HT1080 (cell line): ENCODE measurements at regions not wholly inside any gene's neighbourhood (a gene's known extent, or its start where the extent isn't known, plus 50 kb on each side); places are given as distances from the start of the nearest gene placed in this dataset.

Experiments
- DNase-seq: peaks from one replicate; pipeline ENCODE4 v3.0.0-alpha.2; 2015; ENCODE audit warnings: low read depth

DNA sequence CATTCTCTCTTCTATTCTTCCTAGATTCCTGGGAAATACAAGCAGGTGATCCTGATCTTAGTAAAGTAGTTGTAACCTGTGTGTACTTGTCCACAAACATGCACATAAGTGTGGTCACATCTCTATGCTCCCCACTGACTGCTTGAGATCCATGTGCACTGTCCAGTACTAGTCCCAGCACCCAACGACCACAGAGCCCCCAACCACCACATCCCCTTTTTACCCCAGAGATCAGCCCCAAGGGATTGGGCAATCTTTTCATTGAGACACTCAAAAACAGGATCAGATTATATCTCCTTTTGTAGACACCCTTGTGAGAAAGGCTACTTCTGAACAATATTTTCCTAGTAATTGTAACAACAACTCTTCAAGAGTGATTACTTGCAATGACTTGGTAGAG lies 240.6 kb downstream of the ACTL7B start:
- no peak for DNase-seq

DNA sequence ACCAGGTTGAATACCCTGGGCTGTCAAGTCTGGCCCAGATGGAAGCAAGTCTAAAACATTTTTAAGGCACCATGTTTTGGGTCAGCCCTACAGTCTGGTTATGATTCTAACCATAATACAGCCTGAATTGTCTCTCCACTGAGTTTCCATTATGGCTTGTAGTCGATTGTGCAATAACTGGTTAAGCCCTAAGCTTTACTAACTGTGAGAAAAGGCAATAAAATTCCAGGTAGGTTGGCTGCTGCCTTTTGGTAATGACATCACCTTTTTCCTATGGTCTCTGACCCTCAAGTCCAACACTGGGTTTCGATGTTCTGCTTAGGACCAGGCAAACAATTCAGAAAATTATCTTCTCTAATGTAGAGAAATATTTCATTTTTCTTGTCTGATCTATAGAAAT lies 243.3 kb downstream of the ACTL7B start:
- no peak for DNase-seq

DNA sequence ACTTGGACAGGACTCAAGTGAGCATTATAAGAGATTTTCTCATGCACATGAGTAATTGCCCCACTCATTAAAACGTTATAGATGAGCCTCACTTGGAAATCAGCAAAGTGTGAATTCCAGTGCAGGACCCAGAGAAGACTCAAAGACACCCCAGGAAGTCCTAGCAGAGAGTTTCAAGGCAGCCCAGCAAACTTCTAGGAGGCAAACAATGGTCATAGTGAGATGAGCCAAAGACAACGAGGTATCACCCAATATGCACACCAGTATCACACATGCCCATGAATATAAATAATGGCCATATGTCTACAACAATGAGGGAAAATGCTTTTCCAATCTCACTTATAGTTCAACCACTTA lies 245.9 kb downstream of the ACTL7B start:
- no peak for DNase-seq

DNA sequence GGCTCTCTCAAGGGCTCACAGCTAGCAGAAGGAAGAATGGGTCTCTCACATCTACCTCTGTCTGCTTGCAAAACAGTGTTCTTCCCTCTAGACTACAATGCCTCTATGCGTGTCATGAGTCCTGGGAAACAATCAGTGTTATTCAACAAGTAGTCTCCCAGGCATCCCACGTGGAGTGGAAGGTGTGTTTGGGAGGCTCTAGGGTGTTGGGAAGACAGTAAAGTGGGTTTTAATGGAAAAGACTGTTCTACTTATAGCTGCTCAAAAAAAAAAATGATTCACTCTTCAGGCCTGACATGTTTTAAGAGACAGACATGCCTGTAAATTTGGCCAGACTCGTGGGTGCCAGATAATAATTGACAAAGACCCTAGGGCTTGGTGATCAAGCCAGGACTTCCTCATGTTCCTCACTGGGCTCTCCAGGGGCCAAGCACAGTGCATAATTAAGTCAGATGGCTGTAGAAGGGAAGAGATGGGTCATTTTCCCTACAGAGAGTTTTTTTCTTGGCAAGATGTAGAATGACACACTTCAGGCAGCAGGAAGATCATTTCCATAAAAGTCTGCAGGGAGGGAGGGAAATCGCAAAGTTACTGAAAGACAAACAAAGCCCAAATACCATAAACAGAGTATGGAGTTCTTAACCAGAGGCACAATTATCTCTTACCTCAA lies 246.4 kb downstream of the ACTL7B start:
- no peak for DNase-seq

DNA sequence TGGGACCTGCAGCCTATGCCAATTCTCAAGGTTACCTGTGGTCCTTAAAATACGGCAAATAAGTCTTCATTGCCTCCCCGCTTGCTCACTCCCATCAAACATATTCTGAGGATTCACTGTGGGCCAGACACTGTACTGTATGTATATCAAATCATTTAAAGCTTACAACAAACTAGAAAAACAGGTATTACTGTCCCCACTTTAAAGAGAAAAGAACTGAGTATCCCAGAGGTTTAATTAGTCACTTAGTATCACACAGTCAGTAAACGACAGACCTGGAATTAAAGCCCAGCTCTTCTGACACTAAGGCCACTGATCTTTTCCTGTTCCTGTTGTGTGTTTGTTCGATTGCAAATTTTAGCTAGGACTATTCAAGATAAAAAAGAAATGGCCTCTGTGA lies 248.2 kb downstream of the ACTL7B start:
- no peak for DNase-seq

DNA sequence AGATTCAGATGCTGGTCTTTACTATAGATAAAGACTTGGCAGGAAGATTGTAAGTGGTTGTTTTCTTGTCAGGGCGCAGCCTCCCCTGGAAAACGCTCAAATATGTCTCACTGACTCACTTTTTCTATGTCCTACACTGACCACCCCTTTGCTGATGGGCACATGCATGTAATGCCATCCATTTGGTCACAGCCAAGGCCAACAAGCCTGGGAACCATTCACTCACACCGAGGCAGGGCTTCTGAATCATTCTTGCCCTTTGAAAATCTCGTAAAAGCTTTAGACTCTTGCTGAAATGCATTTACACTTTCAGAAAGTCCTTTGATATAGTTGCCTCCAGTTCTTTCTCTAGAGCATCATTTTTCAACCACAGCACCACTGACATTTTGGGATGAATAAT lies 249.4 kb downstream of the ACTL7B start:
- no peak for DNase-seq

DNA sequence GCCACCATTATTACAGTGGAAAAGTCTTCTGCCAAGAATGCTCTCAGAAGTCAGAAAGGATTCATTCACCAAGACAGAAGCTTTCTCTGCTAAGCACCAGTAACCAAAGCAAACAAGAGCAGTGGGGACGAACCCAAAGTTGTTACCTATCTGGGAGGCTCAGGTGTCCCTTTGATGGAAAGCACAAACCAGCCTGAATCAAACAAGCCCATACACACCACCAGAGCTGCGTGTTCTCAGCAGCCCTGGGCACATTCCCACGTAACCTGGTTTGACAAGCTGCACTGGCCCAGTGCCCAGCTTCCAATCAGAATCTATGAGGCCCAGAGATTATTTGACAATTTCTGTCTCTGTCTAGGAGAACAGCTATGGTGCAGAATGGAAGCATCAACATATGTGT lies 252.6 kb downstream of the ACTL7B start:
- DNase-seq: no peak

DNA sequence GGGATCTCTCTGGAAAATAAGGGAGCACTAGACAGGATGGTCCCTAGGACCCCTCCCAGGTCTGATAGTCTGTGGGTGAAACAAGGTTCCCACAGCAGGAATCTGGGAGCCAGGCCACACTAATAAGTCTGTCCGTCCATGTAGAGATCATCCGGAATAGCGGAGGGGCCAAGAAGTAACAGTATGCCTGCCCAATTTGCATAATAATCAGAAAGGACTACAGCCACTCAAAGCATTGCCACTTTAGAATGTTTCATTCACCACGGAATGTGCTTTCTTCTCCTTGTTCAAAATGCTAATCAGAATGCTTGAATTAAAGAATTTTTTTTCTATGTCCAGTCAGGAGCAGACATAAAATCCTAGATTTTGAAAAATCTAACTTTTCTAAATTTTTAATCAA lies 254.9 kb downstream of the ACTL7B start:
- no peak for DNase-seq

DNA sequence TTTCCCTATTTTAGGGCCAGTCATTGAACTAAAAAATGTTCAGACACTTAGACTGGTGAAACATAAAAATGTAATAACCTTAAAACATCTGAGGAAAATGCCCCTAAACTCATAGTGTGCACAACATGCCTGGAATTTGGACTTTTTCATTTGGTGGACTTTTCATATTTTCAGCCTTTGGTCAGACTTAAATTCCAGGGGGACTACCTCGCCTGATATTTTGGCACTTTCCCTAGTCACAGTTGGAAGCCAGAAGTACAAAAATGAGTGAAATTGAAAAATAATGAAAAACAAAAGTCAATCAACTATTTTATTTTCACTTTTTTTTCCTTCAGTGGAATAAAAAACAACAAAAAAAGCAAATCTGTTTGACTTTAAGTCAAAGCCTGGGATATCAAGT lies 256.2 kb downstream of the ACTL7B start:
- DNase-seq: no peak

DNA sequence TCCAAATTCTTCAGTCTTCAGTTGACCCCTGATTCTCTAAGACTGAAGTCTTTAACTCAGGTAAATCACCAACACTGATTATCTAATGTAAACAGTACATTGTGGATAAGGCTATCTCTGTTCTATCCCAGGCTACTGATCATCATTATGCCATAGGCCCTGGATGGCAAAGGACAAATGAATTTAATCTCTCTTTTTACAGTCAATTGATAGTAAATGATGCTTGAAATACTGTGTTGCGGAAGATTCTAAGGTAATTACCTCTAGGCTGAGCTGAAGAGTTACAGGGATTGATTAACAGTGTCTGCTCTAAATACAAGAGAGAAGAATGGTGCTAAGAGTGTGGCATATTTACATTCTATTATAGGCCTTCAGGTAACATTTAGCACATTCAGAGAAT lies 264.7 kb downstream of the ACTL7B start:
- no peak for DNase-seq

DNA sequence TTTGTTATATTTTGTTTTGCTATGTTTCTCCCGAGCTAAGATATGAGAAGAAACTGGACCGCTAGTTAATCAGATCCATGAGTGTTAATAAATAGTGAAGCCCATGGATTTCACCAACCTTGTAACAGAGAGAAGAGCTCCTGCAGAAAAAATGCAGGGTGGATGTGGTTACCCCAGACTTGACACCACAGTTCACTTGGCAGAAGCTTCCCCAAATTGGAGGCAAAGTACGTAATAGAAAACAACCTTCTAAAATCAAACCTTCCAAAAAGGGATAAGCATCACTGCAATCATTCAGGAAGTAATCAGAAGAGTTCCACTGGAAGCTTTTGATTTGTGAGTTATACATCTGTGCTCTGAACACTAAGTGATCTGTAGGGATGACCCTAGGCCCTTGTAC lies 267.5 kb downstream of the ACTL7B start:
- DNase-seq: no peak

DNA sequence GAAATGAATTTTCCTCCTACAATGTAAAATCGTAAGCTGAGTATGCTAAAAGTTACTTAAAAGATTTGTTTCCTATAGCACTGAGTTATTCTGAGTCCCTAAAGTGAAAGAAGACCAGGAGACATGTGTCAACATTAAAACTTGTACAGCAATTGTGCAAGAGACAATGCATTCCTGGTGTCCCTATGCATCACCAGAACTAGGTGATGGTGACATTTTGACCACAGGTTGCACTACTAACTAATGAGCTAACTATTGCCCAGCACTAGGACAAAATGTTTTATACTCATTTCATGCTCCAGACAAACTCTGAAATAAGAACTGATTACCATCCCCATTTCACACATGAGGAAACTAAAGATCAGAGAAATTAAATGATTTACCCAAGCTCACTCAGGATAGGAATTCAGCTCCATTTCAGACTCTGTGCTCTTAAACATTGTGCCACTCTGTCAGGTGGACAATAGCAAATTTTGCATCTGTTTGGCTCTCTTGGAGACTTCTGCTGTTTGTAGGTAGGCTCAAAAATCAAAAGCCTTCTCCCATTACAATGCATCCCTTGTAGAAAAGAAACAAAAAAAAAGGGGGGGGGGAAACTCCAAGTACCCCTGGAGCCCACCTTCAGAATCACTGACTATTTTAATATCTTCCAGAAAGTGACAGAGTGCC lies 269.2 kb downstream of the ACTL7B start:
- no peak for DNase-seq

DNA sequence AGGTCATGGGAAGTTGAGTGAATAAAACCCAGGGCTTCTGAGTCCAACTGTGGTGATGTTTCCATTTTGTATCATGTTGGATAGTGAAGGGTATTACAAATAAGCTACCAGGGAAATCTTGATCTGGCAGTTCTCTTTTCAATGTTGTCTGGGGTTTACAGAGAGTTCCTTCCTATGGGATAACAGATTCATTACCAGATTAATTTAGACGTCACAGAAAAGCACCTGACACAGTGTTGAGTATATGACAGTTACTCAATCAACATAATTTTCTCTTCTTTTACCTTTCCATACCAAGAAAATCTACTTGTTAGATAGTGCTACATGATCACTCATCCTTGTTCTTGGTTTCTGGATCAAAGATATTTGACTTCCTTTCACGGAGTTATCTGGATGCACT lies 270.9 kb downstream of the ACTL7B start:
- no peak for DNase-seq

DNA sequence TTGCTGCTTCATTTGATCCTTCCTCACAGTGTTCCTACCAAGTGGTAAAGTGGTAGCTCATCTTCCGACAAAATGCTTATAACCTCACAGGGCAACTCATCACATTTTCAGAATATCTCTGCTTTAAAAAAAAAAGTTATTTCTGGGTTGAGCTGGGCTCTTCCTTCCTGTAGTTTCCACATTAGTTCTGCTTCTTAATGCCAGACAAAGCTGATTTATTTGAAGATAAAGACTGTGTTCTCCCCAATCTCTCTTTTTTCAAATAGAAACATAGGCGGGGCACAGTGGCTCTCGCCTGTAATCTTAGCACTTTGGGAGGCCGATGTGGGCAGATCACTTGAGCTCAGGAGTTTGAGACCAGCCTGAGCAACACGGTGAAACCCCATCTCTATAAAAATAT lies 273.1 kb downstream of the ACTL7B start:
- no peak for DNase-seq

DNA sequence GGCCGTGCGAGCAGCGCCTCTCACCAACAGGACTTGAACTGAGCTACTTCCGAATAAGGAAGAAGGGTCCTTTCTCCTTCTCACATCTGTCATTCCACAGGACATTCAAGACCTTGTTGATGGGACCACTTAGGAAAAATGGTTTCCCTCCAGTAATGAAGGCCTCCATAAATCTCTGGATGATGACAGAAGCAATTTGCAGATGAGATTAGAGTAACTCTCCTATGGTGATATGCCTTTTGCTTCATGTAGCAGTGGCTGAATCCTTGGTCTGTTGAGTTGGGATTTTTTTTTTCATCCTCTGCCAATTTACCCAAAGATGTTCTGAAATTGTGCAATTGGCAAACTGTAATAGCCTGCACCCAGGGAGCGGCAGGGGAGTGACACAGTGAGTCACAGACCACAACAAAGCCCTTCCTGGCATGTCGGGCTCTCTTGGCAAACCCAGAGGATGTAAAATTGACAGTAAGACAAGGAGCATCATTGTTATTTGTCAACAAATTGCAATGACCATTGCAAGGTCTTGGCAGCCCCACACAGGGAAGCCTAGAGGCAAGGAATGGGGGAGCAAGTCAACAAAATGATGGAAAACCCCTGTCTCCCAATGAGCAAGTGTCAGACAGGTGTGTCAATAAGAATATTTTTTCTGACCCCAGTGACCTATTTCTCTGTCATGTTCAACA lies 275.9 kb downstream of the ACTL7B start:
- DNase-seq: peak; percentile 80

DNA sequence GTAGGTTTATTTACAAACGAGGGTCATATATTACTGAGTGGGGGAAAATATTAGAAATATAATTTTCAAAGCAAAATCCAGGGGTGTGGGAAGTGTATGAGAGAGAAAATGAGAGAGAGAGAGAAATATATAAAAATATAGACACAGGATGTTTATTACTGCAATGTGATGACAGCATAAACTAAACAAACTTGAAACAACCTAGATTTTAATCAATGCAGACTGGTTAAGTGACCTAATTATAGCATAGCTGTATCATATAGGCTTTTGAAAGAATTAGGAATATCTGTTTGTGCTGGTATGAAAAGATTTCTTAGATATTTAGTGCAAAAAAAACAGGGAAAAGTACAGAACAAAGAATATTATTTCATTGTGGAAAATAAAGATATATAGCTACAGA lies 280.5 kb downstream of the ACTL7B start:
- no peak for DNase-seq

DNA sequence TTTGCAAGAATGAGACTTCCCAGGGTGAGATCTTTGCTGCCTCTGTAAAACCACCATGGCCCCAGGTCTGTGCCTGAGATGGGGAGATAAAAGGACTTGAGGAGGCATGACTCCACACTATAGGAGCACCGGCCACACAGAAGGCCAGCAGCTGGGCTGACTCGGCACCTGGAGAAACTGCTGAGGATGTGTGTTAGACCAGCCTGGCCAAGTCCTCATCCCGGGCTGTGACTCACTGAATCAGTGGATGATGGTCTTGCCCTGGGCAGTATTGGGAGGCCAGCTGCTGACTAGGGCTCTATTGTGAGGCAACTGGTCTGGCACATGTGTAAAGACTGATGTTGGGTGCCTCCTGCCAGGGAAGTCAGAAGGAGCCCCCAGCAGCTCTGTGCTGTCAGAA lies 286.2 kb downstream of the ACTL7B start:
- DNase-seq: peak; percentile 78

DNA sequence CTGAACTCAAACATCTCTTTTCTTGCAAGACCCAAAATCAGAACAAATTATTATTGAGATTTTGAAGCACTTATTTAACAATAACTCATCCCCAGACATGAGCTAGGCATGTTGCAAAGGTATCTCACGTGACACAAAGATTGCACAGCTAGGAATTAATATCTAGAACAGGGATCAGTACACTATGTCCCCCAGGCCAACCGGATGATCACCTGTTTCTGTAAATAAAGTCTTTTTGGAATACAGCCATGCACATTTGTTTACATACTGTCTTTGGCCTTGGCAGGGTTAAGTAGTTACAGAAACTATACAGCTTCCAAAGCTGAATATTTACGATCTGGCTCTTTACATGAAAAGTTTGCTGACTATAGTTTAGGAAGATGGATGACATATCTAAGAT lies 287.7 kb downstream of the ACTL7B start:
- DNase-seq: no peak

DNA sequence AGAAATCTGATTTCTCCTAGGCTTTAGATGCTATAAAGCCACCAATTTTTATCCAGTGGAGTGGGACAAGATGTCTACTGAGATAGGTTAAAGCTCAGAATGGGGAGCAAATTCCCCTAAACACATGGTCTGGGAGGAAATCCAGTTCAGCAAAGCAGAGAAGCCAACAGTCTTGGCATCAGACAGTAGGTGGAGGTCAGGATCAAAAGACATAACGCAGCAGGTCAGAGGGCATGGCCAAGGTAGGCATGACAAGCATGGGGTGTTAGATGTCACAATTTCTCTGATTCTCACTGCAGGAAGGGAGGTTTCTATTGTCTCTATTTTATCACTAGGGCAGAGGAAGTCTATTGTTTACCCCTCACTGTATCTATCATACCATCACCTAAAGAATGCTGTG lies 288.2 kb downstream of the ACTL7B start:
- no peak for DNase-seq

DNA sequence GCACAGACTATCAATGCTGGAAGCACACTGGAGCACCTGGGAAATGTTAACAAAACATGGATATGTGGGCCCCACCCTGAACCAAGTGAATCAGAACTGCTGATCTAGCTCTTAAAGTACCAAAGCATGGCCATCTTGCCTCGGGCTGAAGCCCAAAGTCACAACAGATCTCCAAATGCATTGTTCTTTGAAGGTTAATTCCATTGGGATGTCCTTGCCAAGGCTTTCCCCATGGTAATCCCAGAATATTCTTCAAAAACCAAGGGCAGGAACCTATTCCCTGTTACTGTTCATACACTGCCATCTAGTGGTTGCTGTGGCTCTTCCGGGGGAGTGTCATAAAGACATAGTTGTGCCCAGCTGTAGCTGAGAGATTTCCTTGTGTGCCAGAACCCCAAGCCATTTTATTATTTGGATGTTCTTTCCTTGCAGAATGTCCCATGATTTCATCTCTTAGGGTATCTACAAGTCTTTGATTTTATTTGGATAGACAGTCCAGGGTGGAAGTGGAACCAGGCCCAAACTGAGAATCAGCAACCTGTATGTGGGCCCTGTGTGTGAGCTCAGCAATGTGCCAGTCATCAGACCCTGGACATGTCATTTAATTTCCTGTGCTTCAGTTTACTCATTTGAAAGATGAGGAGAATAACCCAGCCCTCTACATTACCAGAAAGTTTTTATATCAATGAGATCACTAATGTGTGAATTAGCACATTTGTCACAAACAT lies 290.0 kb downstream of the ACTL7B start:
- DNase-seq: peak; percentile 73

DNA sequence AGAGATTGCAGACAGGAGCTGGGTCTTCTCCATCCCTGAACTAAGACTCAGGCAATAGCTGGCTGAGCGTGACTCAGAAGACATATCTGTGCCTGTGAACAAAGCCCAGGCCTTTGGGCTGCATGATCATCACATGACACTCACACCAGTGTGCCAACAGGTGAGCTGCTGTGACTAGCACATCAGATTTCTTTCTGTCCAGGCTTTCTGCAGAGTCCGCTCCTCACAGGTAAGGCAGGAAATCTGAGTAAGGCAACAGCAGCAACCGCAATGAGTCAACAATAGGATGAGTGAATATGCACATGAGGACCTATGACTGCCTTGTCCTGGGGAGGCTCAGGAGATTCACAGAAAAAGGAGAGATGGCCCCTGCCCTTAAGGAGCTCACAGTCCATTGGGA lies 293.6 kb downstream of the ACTL7B start:
- peak; percentile 87 for DNase-seq

DNA sequence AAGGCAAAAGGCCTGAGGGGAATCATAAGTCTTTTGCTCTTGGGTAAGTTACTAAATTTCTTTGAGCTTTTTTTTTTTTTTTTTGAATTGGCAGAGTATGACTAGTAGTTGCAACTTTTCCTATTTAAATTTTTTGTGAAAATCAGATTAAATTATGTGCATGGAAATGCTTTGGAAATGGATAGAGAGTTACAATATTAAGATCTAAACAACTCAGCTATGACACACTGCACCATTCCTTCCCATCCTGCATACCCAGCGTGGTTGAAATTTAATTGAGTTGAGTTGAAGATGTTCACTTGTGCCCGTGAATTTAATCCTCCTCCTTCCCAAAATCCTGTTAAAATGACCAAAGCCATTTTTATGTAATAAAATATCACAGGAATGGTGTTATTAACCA lies 296.4 kb downstream of the ACTL7B start:
- no peak for DNase-seq
